HL-60 (cell line): ENCODE measurements at regions not wholly inside any gene's neighbourhood (a gene's known extent, or its start where the extent isn't known, plus 50 kb on each side); places are given as distances from the start of the nearest gene placed in this dataset.
"Not testable (repeated sequence)": the region's sequence is repeated elsewhere in the genome, so short reads cannot be mapped to it uniquely, and the experiment has no call there.

Experiments
- CTCF ChIP-seq: IDR thresholded peaks from one replicate; pipeline ENCODE4 v1.5.1; 2011; ENCODE audit warnings: low read length, control low read depth, inconsistent platforms; ENCODE audit not compliant: insufficient read depth
- POLR2AphosphoS5 ChIP-seq: IDR thresholded peaks from 2 replicates; pipeline ENCODE4 v1.6.1; 2012; ENCODE audit warnings: low read depth

GRCh38 chr4:23408913-23409312 is 480.9 kb downstream of the PPARGC1A start:
- not testable (repeated sequence) for TF ChIP-seq CTCF, POLR2AphosphoS5
